Panc1 (cell line): ENCODE measurements at regions not wholly inside any gene's neighbourhood (a gene's known extent, or its start where the extent isn't known, plus 50 kb on each side); places are given as distances from the start of the nearest gene placed in this dataset.

Source experiments
- ATAC-seq: fragments of 200-7000 bp; cut with Tn5 transposase; 2 replicates; pipeline ENCODE4 v1.9.1; 2020; ENCODE audit warnings: mild to moderate bottlenecking, moderate library complexity
- BruUV-seq: library from RNA; stranded (reverse); fragments of 400-500 nt; replicated peaks from 2 replicates; lab custom pipeline; 2021; lab: Mats Ljungman, UMichigan
- CTCF ChIA-PET: fragments of 300-600 bp; sonication (Branson Sonifier 250); formaldehyde crosslinking; loops from one replicate; lab custom pipeline; 2022; ENCODE audit warnings: antibody characterized with exemption; lab: Charles Lee
- POLR2A ChIA-PET: fragments of 300-600 bp; sonication (Branson Sonifier 250); formaldehyde crosslinking; loops from one replicate; lab custom pipeline; 2022; ENCODE audit warnings: antibody characterized with exemption; lab: Charles Lee
- DNase-seq: peaks from one replicate; pipeline ENCODE4 v3.0.0-alpha.2; 2010; ENCODE audit warnings: low read depth, low spot score
- H3K27ac ChIP-seq: 2 replicates; pipeline ENCODE4 v1.5.1; 2011; ENCODE audit warnings: mild to moderate bottlenecking, low read length, inconsistent platforms
- H3K27me3 ChIP-seq: fragments of 200-500 bp; sonication (Bioruptor generic); 2 replicates; pipeline ENCODE4 v1.6.0; 2014; ENCODE audit warnings: low read length, inconsistent platforms; ENCODE audit not compliant: control insufficient read depth, insufficient read depth
- H3K36me3 ChIP-seq: fragments of 200-500 bp; sonication (Bioruptor generic); 2 replicates; pipeline ENCODE4 v1.5.1; 2014; ENCODE audit warnings: inconsistent platforms, mild to moderate bottlenecking, low read length, moderate library complexity; ENCODE audit not compliant: control insufficient read depth, insufficient read depth
- H3K4me1 ChIP-seq: 2 replicates; pipeline ENCODE4 v1.5.1; 2011; ENCODE audit warnings: inconsistent platforms, mild to moderate bottlenecking, low read length, moderate library complexity; ENCODE audit not compliant: control insufficient read depth, insufficient read depth
- H3K4me3 ChIP-seq, 2 experiments: 2 replicates each; pipeline ENCODE4 v1.5.1; 2011 to 2012; ENCODE audit warnings: low read depth in 2 of 2, low read length in 2 of 2, mild to moderate bottlenecking in 2 of 2, inconsistent platforms in 1 of 2, moderate library complexity in 1 of 2
- H3K9me3 ChIP-seq: fragments of 200-500 bp; sonication (Bioruptor generic); 2 replicates; pipeline ENCODE4 v1.5.1; 2014; ENCODE audit warnings: low read depth, mild to moderate bottlenecking, inconsistent platforms, low read length, moderate library complexity; ENCODE audit not compliant: control insufficient read depth, insufficient read depth
- POLR2AphosphoS5 ChIP-seq: IDR thresholded peaks from 2 replicates; pipeline ENCODE4 v1.6.1; 2012; ENCODE audit warnings: mild to moderate bottlenecking, low read depth, low read length, moderate library complexity
- SIN3A ChIP-seq: IDR thresholded peaks from 2 replicates; pipeline ENCODE4 v1.6.1; 2012; ENCODE audit warnings: low read depth, mild to moderate bottlenecking, low read length, moderate library complexity, borderline replicate concordance; ENCODE audit not compliant: insufficient read depth
- TCF7L2 ChIP-seq: IDR thresholded peaks from 2 replicates; pipeline ENCODE4 v1.6.1; 2011; ENCODE audit warnings: mild to moderate bottlenecking, low read depth, low read length, inconsistent platforms
- in situ Hi-C: cut with HindIII; loops from 2 replicates; pipeline ENCODE4 v1.10.0; 2016; ENCODE audit warnings: low sequenced_read_pairs, low pct_unique_long_range_greater_than_20kb
- intact Hi-C: fragments of 100-400 bp; cut with micrococcal nuclease; formaldehyde crosslinking; loops from one replicate; pipeline ENCODE4 v1.10.0; 2022; ENCODE audit not compliant: unreplicated experiment
- TF ChIP-seq, protein P1 (sequence below), 2 experiments: IDR thresholded peaks; 2 replicates each; pipeline ENCODE4 v1.6.1; 2011 to 2012; ENCODE audit warnings: low read depth in 2 of 2, control low read depth in 1 of 2, low read length in 1 of 2, mild to moderate bottlenecking in 1 of 2, moderate library complexity in 1 of 2; ENCODE audit not compliant: insufficient read depth in 1 of 2
- TF ChIP-seq, protein P2 (sequence below): fragments of 450-650 bp; IDR thresholded peaks from 2 replicates; pipeline ENCODE4 v1.5.1; 2017; ENCODE audit warnings: mild to moderate bottlenecking

DNA sequence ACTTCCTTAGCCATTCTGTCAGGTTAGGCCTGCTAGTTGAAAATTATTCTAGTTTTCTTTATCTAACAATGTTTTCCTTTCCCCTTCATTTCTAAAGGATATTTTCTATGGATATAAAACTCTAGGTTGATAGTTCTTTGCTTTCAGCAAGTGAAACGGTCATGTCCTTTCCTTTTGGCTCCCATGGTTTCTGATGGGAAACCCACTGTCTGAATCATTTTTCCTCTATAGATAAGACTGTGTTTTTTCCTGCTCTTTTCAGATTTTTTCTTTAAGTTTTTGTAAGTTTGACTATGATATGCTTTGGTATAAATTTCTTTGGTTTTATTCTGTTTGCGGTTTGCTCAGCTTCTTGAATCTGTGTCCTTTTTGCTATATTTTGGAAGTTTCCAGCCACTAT lies 800.9 kb downstream of the USP25 start:
- intact Hi-C loops (no loop called here), in situ Hi-C loops (no loop called here)

DNA sequence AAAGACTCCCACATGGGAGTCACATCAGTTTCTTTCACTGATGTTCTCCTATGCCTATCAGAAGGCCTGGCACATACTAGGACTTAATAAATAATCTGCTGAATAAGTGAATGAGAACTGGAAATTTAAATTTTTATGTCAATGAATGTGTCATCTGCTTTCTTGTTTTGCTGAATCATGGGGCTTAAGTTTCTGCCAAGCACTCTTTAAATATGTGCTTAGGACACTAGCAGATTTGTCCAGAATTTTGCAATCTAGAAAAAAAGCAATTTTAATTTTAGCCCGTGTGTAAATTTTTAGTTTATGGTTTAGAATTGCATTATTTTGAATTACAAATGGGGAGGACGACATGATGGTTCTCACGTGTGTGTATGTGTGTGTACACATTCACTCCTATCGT lies 803.1 kb downstream of the USP25 start:
- ATAC-seq, result no peak
- ChIA-PET POLR2A (no interaction called here), CTCF (no interaction called here)
- H3K27ac ChIP-seq, result no peak overlapping the region
- no peak for DNase-seq
- no TSS peak for BruUV-seq
- TF ChIP-seq POLR2AphosphoS5 (no peak), SIN3A (no peak), TCF7L2 (no peak)
- TF ChIP-seq, protein P1, sequence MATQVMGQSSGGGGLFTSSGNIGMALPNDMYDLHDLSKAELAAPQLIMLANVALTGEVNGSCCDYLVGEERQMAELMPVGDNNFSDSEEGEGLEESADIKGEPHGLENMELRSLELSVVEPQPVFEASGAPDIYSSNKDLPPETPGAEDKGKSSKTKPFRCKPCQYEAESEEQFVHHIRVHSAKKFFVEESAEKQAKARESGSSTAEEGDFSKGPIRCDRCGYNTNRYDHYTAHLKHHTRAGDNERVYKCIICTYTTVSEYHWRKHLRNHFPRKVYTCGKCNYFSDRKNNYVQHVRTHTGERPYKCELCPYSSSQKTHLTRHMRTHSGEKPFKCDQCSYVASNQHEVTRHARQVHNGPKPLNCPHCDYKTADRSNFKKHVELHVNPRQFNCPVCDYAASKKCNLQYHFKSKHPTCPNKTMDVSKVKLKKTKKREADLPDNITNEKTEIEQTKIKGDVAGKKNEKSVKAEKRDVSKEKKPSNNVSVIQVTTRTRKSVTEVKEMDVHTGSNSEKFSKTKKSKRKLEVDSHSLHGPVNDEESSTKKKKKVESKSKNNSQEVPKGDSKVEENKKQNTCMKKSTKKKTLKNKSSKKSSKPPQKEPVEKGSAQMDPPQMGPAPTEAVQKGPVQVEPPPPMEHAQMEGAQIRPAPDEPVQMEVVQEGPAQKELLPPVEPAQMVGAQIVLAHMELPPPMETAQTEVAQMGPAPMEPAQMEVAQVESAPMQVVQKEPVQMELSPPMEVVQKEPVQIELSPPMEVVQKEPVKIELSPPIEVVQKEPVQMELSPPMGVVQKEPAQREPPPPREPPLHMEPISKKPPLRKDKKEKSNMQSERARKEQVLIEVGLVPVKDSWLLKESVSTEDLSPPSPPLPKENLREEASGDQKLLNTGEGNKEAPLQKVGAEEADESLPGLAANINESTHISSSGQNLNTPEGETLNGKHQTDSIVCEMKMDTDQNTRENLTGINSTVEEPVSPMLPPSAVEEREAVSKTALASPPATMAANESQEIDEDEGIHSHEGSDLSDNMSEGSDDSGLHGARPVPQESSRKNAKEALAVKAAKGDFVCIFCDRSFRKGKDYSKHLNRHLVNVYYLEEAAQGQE (IDR thresholded peaks at IDR 0.05; ENCODE audit: insufficient read depth in 1 of 2, low read depth in 2 of 2, low read length in 1 of 2), result no peak
- TF ChIP-seq, protein P2, sequence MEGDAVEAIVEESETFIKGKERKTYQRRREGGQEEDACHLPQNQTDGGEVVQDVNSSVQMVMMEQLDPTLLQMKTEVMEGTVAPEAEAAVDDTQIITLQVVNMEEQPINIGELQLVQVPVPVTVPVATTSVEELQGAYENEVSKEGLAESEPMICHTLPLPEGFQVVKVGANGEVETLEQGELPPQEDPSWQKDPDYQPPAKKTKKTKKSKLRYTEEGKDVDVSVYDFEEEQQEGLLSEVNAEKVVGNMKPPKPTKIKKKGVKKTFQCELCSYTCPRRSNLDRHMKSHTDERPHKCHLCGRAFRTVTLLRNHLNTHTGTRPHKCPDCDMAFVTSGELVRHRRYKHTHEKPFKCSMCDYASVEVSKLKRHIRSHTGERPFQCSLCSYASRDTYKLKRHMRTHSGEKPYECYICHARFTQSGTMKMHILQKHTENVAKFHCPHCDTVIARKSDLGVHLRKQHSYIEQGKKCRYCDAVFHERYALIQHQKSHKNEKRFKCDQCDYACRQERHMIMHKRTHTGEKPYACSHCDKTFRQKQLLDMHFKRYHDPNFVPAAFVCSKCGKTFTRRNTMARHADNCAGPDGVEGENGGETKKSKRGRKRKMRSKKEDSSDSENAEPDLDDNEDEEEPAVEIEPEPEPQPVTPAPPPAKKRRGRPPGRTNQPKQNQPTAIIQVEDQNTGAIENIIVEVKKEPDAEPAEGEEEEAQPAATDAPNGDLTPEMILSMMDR, result no peak
- H3K9me3 ChIP-seq, result no peaks in the 10 kb centered on the region
- H3K27me3 ChIP-seq, result no peaks in the 10 kb centered on the region
- no peak overlapping the region for H3K4me3 ChIP-seq
- in situ Hi-C loops, result no loop called here
- intact Hi-C loops, result no loop called here
- H3K4me1 ChIP-seq, result no peaks in the 10 kb centered on the region
- no peaks in the 10 kb centered on the region for H3K36me3 ChIP-seq

More for the DNA sequence above, 800.9 kb downstream of the USP25 start:
- Histone ChIP-seq H3K4me1 (no peaks in the 10 kb centered on the region), H3K4me3 (no peak overlapping the region), H3K9me3 (no peaks in the 10 kb centered on the region), H3K36me3 (no peaks in the 10 kb centered on the region), H3K27me3 (no peaks in the 10 kb centered on the region), H3K27ac (no peak overlapping the region)
- no peak for DNase-seq
- no peak for ATAC-seq
- BruUV-seq, result no TSS peak
- ChIA-PET CTCF (no interaction called here), POLR2A (no interaction called here)
- TF ChIP-seq, protein P1 (IDR thresholded peaks at IDR 0.05; ENCODE audit: insufficient read depth in 1 of 2, low read depth in 2 of 2, low read length in 1 of 2), result no peak
- TF ChIP-seq TCF7L2 (no peak), SIN3A (no peak), POLR2AphosphoS5 (no peak)
- TF ChIP-seq, protein P2, result no peak
